WTC11 (cell line): ENCODE measurements at regions not wholly inside any gene's neighbourhood (a gene's known extent, or its start where the extent isn't known, plus 50 kb on each side); places are given as distances from the start of the nearest gene placed in this dataset.

Source experiments
- ATAC-seq: fragments of 200-7000 bp; cut with Tn5 transposase; 2 replicates; pipeline ENCODE4 v1.10.0; 2021; ENCODE audit warnings: mild to moderate bottlenecking, moderate library complexity
- CTCF ChIA-PET: fragments of 300-600 bp; sonication (Branson Sonifier 250); formaldehyde crosslinking; loops from one replicate; lab custom pipeline; 2021; ENCODE audit warnings: antibody characterized with exemption; lab: Charles Lee
- POLR2A ChIA-PET: fragments of 350-600 bp; sonication (Branson Sonifier 250); formaldehyde crosslinking; loops from one replicate; lab custom pipeline; 2021; ENCODE audit warnings: antibody characterized with exemption; lab: Charles Lee
- DNase-seq: peaks from one replicate; pipeline ENCODE4 v3.0.0; 2021; ENCODE audit warnings: low spot score
- H3K27ac Mint-ChIP-seq: 2 replicates; pipeline ENCODE4 v1.8.0; 2021; ENCODE audit warnings: mixed read lengths
- H3K27me3 Mint-ChIP-seq: 2 replicates; pipeline ENCODE4 v1.8.0; 2021; ENCODE audit warnings: low read depth, mild to moderate bottlenecking, moderate library complexity, mixed read lengths
- H3K36me3 Mint-ChIP-seq: 2 replicates; pipeline ENCODE4 v1.8.0; 2021; ENCODE audit warnings: mixed read lengths
- H3K4me1 Mint-ChIP-seq: 2 replicates; pipeline ENCODE4 v1.8.0; 2022; ENCODE audit warnings: mixed read lengths
- H3K4me3 Mint-ChIP-seq: 2 replicates; pipeline ENCODE4 v1.8.0; 2021; ENCODE audit warnings: mild to moderate bottlenecking, moderate library complexity, mixed read lengths
- H3K9me3 Mint-ChIP-seq: 2 replicates; pipeline ENCODE4 v1.8.0; 2021; ENCODE audit warnings: mixed read lengths
- CREB1 ChIP-seq: sonication (generic); formaldehyde crosslinking; IDR thresholded peaks from 2 replicates; pipeline ENCODE4 v1.8.0; 2023; ENCODE audit warnings: mild to moderate bottlenecking, missing genetic modification reagents
- CREM ChIP-seq: sonication (generic); formaldehyde crosslinking; IDR thresholded peaks from 2 replicates; pipeline ENCODE4 v1.8.1; 2022; ENCODE audit warnings: mild to moderate bottlenecking, missing genetic modification reagents, moderate library complexity
- NFYB ChIP-seq: sonication (generic); formaldehyde crosslinking; conservative IDR thresholded peaks from 2 replicates; pipeline ENCODE4 v1.8.0; 2022; ENCODE audit warnings: low read depth, missing genetic modification reagents
- NR2C2 ChIP-seq: sonication (generic); formaldehyde crosslinking; IDR thresholded peaks from 2 replicates; pipeline ENCODE4 v1.8.0; 2022; ENCODE audit warnings: mild to moderate bottlenecking, missing genetic modification reagents
- OVOL2 ChIP-seq: fragments of 250-450 bp; sonication (Bioruptor Pico); IDR thresholded peaks from 2 replicates; pipeline ENCODE4 v1.9.0; 2021; ENCODE audit warnings: mild to moderate bottlenecking, borderline replicate concordance
- RORB ChIP-seq: fragments of 250-450 bp; sonication (Bioruptor Pico); IDR thresholded peaks from 2 replicates; pipeline ENCODE4 v1.9.0; 2021; ENCODE audit warnings: mild to moderate bottlenecking
- SOX15 ChIP-seq: fragments of 250-450 bp; sonication (Bioruptor Pico); IDR thresholded peaks from 2 replicates; pipeline ENCODE4 v1.9.0; 2021; ENCODE audit warnings: mild to moderate bottlenecking
- SP1 ChIP-seq: sonication (generic); formaldehyde crosslinking; conservative IDR thresholded peaks from 2 replicates; pipeline ENCODE4 v1.8.1; 2022; ENCODE audit warnings: missing genetic modification reagents
- TCF7 ChIP-seq: sonication (generic); formaldehyde crosslinking; IDR thresholded peaks from 2 replicates; pipeline ENCODE4 v1.8.0; 2022; ENCODE audit warnings: mild to moderate bottlenecking, low read depth, missing genetic modification reagents, moderate library complexity
- ZNF121 ChIP-seq: sonication (generic); formaldehyde crosslinking; IDR thresholded peaks from 2 replicates; pipeline ENCODE4 v1.8.0; 2023; ENCODE audit warnings: missing genetic modification reagents
- ZNF263 ChIP-seq: sonication (generic); formaldehyde crosslinking; IDR thresholded peaks from 2 replicates; pipeline ENCODE4 v1.8.1; 2022; ENCODE audit warnings: low read depth, mild to moderate bottlenecking, moderate library complexity, missing genetic modification reagents
- ZNF423 ChIP-seq: fragments of 250-450 bp; sonication (Bioruptor Pico); IDR thresholded peaks from 2 replicates; pipeline ENCODE4 v2.1.2; 2022; ENCODE audit warnings: mild to moderate bottlenecking, moderate library complexity
- ZNF671 ChIP-seq: fragments of 250-450 bp; sonication (Bioruptor Pico); IDR thresholded peaks from 2 replicates; pipeline ENCODE4 v1.8.0; 2021; ENCODE audit warnings: mild to moderate bottlenecking
- TF ChIP-seq, protein P1 (sequence below): sonication (generic); formaldehyde crosslinking; IDR thresholded peaks from 2 replicates; pipeline ENCODE4 v1.8.1; 2022; ENCODE audit warnings: mild to moderate bottlenecking, moderate library complexity, missing genetic modification reagents
- TF ChIP-seq, protein P2 (sequence below): fragments of 250-450 bp; sonication (Bioruptor Pico); conservative IDR thresholded peaks from 2 replicates; pipeline ENCODE4 v1.9.0; 2021; ENCODE audit warnings: mild to moderate bottlenecking
- TF ChIP-seq, protein P3 (sequence below): sonication (generic); formaldehyde crosslinking; IDR thresholded peaks from 2 replicates; pipeline ENCODE4 v1.8.0; 2022; ENCODE audit warnings: missing genetic modification reagents
- TF ChIP-seq, protein P4 (sequence below): sonication (generic); formaldehyde crosslinking; IDR thresholded peaks from 2 replicates; pipeline ENCODE4 v1.8.1; 2022; ENCODE audit warnings: low read depth, missing genetic modification reagents, borderline replicate concordance
- TF ChIP-seq, protein P5 (sequence below): sonication (generic); formaldehyde crosslinking; IDR thresholded peaks from 2 replicates; pipeline ENCODE4 v1.8.1; 2023; ENCODE audit warnings: mild to moderate bottlenecking, moderate library complexity, missing genetic modification reagents
- TF ChIP-seq, protein P6 (sequence below): sonication (generic); formaldehyde crosslinking; IDR thresholded peaks from 2 replicates; pipeline ENCODE4 v1.8.1; 2023; ENCODE audit warnings: mild to moderate bottlenecking, missing genetic modification reagents, moderate library complexity

DNA sequence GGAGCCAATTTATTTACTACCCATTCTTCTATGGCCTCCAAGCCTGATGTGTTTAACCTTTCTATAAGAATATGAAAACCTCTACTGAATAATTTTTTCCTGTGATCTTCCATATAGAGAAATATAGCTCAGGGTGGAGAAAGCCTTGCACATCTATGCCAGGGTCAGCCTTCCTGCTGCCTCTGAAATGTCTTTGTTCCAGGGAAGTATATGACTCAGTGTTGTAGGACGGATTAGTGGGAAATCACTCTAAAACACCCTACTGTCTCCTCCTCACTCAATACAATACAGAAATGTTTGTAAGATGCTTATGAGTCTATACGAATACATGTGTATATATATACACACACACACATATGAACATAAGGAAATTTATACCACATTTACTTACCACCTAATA is 1044.9 kb downstream of the BRINP3 start:
- Mint-ChIP-seq H3K9me3 (no peaks in the 10 kb centered on the region), H3K27ac (no peak overlapping the region), H3K4me3 (no peak overlapping the region), H3K36me3 (no peaks in the 10 kb centered on the region), H3K4me1 (no peaks in the 10 kb centered on the region), H3K27me3 (no peaks in the 10 kb centered on the region)
- no peak for ATAC-seq
- POLR2A ChIA-PET = no interaction called here
- TF ChIP-seq, protein P1, sequence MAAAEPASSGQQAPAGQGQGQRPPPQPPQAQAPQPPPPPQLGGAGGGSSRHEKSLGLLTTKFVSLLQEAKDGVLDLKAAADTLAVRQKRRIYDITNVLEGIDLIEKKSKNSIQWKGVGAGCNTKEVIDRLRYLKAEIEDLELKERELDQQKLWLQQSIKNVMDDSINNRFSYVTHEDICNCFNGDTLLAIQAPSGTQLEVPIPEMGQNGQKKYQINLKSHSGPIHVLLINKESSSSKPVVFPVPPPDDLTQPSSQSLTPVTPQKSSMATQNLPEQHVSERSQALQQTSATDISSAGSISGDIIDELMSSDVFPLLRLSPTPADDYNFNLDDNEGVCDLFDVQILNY (CRISPR knock-in tag) = no peak
- no peak for TF ChIP-seq CREB1 (CRISPR knock-in tag)
- TF ChIP-seq, protein P2, sequence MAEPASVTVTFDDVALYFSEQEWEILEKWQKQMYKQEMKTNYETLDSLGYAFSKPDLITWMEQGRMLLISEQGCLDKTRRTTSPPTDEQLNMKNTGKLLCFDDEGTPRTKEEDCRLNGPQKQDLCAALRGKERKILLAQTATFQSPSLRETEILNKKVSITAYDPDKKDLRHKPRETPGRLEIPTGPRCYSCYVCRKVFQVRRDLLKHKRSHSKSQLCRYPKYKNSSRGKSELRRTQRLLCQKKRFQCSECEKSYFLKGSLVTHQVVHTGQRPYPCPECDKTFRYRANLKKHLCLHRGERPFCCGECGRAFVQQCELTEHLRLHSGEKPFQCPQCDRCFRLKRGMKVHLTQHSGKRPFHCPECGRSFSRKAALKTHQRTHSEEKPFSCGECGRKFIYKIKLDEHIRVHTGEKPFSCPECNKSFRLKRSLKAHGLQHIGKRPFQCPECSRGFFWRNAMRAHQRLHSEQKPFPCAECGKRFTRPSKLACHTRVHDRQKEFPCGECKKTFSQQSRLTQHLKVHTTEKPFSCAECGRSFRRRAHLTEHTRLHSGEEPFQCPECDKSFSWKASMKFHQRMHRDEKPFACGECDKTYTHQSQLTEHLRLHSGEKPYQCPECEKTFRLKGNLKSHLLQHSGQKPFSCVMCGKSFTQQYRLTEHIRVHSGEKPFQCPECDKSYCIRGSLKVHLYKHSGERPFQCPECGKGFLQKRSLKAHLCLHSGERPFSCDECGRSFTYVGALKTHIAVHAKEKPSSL (CRISPR knock-in tag) = no peak
- no peak for TF ChIP-seq NFYB (CRISPR knock-in tag)
- TF ChIP-seq, protein P3, sequence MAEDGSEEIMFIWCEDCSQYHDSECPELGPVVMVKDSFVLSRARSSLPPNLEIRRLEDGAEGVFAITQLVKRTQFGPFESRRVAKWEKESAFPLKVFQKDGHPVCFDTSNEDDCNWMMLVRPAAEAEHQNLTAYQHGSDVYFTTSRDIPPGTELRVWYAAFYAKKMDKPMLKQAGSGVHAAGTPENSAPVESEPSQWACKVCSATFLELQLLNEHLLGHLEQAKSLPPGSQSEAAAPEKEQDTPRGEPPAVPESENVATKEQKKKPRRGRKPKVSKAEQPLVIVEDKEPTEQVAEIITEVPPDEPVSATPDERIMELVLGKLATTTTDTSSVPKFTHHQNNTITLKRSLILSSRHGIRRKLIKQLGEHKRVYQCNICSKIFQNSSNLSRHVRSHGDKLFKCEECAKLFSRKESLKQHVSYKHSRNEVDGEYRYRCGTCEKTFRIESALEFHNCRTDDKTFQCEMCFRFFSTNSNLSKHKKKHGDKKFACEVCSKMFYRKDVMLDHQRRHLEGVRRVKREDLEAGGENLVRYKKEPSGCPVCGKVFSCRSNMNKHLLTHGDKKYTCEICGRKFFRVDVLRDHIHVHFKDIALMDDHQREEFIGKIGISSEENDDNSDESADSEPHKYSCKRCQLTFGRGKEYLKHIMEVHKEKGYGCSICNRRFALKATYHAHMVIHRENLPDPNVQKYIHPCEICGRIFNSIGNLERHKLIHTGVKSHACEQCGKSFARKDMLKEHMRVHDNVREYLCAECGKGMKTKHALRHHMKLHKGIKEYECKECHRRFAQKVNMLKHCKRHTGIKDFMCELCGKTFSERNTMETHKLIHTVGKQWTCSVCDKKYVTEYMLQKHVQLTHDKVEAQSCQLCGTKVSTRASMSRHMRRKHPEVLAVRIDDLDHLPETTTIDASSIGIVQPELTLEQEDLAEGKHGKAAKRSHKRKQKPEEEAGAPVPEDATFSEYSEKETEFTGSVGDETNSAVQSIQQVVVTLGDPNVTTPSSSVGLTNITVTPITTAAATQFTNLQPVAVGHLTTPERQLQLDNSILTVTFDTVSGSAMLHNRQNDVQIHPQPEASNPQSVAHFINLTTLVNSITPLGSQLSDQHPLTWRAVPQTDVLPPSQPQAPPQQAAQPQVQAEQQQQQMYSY = no peak
- no peak for TF ChIP-seq CREM (CRISPR knock-in tag)
- TF ChIP-seq ZNF263 (CRISPR knock-in tag) = no peak
- no peak for TF ChIP-seq TCF7 (CRISPR knock-in tag)
- TF ChIP-seq ZNF121 (CRISPR knock-in tag) = no peak
- TF ChIP-seq OVOL2 (CRISPR knock-in tag) = no peak
- TF ChIP-seq ZNF423 (CRISPR knock-in tag) = no peak
- no peak for TF ChIP-seq RORB (CRISPR knock-in tag)
- TF ChIP-seq, protein P4, sequence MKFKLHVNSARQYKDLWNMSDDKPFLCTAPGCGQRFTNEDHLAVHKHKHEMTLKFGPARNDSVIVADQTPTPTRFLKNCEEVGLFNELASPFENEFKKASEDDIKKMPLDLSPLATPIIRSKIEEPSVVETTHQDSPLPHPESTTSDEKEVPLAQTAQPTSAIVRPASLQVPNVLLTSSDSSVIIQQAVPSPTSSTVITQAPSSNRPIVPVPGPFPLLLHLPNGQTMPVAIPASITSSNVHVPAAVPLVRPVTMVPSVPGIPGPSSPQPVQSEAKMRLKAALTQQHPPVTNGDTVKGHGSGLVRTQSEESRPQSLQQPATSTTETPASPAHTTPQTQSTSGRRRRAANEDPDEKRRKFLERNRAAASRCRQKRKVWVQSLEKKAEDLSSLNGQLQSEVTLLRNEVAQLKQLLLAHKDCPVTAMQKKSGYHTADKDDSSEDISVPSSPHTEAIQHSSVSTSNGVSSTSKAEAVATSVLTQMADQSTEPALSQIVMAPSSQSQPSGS (CRISPR knock-in tag) = no peak
- no peak for TF ChIP-seq SP1
- TF ChIP-seq, protein P5, sequence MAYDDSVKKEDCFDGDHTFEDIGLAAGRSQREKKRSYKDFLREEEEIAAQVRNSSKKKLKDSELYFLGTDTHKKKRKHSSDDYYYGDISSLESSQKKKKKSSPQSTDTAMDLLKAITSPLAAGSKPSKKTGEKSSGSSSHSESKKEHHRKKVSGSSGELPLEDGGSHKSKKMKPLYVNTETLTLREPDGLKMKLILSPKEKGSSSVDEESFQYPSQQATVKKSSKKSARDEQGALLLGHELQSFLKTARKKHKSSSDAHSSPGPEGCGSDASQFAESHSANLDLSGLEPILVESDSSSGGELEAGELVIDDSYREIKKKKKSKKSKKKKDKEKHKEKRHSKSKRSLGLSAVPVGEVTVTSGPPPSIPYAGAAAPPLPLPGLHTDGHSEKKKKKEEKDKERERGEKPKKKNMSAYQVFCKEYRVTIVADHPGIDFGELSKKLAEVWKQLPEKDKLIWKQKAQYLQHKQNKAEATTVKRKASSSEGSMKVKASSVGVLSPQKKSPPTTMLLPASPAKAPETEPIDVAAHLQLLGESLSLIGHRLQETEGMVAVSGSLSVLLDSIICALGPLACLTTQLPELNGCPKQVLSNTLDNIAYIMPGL = no peak
- DNase-seq = no peak
- CTCF ChIA-PET = no interaction called here

DNA sequence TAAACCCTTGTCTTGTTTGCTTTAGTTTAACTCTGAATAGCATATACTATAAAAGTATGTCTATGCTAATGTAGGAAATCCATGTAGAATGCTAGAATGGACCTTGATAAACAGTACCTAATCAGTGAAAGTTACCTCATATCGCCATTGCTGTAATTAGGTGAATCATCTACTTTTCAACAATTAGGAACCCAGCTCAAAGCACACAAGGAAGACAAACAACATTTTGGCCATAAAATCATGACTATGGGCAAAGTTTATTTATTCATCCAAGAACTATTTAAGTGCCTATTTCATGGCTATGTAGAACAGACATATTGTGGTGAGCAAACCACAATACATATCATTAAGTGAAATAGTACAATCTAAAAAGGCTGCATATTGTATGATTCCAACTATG is 1043.2 kb downstream of the BRINP3 start:
- ATAC-seq (no peak), DNase-seq (no peak)
- no peaks in the 10 kb centered on the region for H3K27me3 Mint-ChIP-seq
- H3K4me3 Mint-ChIP-seq = no peak overlapping the region
- H3K27ac Mint-ChIP-seq = no peak overlapping the region
- no peaks in the 10 kb centered on the region for H3K4me1 Mint-ChIP-seq
- ChIA-PET CTCF (no interaction called here), POLR2A (no interaction called here)
- H3K36me3 Mint-ChIP-seq = no peaks in the 10 kb centered on the region
- no peaks in the 10 kb centered on the region for H3K9me3 Mint-ChIP-seq
- TF ChIP-seq ZNF671 (CRISPR knock-in tag) (no peak), SOX15 (CRISPR knock-in tag) (no peak), CREM (CRISPR knock-in tag) (no peak), NR2C2 (no peak), ZNF423 (CRISPR knock-in tag) (no peak), CREB1 (CRISPR knock-in tag) (no peak)
- TF ChIP-seq, protein P6, sequence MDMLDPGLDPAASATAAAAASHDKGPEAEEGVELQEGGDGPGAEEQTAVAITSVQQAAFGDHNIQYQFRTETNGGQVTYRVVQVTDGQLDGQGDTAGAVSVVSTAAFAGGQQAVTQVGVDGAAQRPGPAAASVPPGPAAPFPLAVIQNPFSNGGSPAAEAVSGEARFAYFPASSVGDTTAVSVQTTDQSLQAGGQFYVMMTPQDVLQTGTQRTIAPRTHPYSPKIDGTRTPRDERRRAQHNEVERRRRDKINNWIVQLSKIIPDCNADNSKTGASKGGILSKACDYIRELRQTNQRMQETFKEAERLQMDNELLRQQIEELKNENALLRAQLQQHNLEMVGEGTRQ (CRISPR knock-in tag) = no peak
- TF ChIP-seq, protein P4 (CRISPR knock-in tag) = no peak
